Epithelial cell of proximal tubule (primary cell): ENCODE measurements at regions not wholly inside any gene's neighbourhood (a gene's known extent, or its start where the extent isn't known, plus 50 kb on each side); places are given as distances from the start of the nearest gene placed in this dataset.

Source experiments
- DNase-seq: peaks from one replicate; pipeline ENCODE4 v3.0.0-alpha.2; 2011; ENCODE audit warnings: low read depth
- H3K4me3 ChIP-seq: 2 replicates; pipeline ENCODE4 v1.5.1; 2011; ENCODE audit warnings: low read depth, mild to moderate bottlenecking, low read length
- CTCF ChIP-seq: conservative IDR thresholded peaks from 2 replicates; pipeline ENCODE4 v1.5.1; 2012; ENCODE audit warnings: low read depth, mild to moderate bottlenecking, low read length

GRCh38 chr2:10501980-10502802 lies 54.1 kb upstream of the ODC1 start:
- no peak for TF ChIP-seq CTCF
- DNase-seq, result no peak
- no peak overlapping the region for H3K4me3 ChIP-seq

- TF ChIP-seq CTCF, result no peak
- no peak overlapping the region for H3K4me3 ChIP-seq
- no peak for DNase-seq
These were observed 53.4 kb upstream of the ODC1 start for GRCh38 chr2:10501451-10501961.

- no peak for DNase-seq
- no peak for TF ChIP-seq CTCF
- no peak overlapping the region for H3K4me3 ChIP-seq
These were observed 52.7 kb upstream of the ODC1 start for GRCh38 chr2:10500601-10501361.

GRCh38 chr2:10499911-10500521 lies 51.9 kb upstream of the ODC1 start:
- no peak for TF ChIP-seq CTCF
- DNase-seq, result no peak
- no peak overlapping the region for H3K4me3 ChIP-seq

GRCh38 chr2:10499275-10499907 lies 51.3 kb upstream of the ODC1 start:
- DNase-seq, result no peak
- H3K4me3 ChIP-seq, result no peak overlapping the region
- TF ChIP-seq CTCF, result no peak

GRCh38 chr2:10498525-10499274 lies 50.6 kb upstream of the ODC1 start:
- TF ChIP-seq CTCF, result no peak
- no peak for DNase-seq
- H3K4me3 ChIP-seq, result no peak overlapping the region
